HG02759 (cell line): ENCODE measurements at regions not wholly inside any gene's neighbourhood (a gene's known extent, or its start where the extent isn't known, plus 50 kb on each side); places are given as distances from the start of the nearest gene placed in this dataset.

Experiments
- ATAC-seq: cut with Tn5 transposase; IDR thresholded peaks from one replicate; pipeline ENCODE4 v1.9.1; 2021; ENCODE audit warnings: mild to moderate bottlenecking, moderate library complexity; ENCODE audit not compliant: unreplicated experiment

GRCh38 chr5:73231246-73231778, 58.3 kb downstream of the TMEM174 start:
- no peak for ATAC-seq

GRCh38 chr5:73230264-73231245, 57.6 kb downstream of the TMEM174 start:
- ATAC-seq, result no peak

GRCh38 chr5:73229271-73229670, 56.3 kb downstream of the TMEM174 start:
- ATAC-seq, result no peak

- no peak for ATAC-seq
These were observed 55.1 kb downstream of the TMEM174 start for GRCh38 chr5:73228052-73228451.
